ENCODE measurements at regions not wholly inside any gene's neighbourhood (a gene's known extent, or its start where the extent isn't known, plus 50 kb on each side); places are given as distances from the start of the nearest gene placed in this dataset.

- H3K4me3 ChIP-seq (ENCODE audit: low read depth, low read length), result no peak overlapping the region
- no peak for TF ChIP-seq CTCF (conservative IDR thresholded peaks at IDR 0.05; ENCODE audit: low read depth, low read length)
- DNase-seq (ENCODE audit: low read depth), result no peak
Measured at GRCh38 chr5:101687349-101687985, 608.6 kb downstream of the SLCO4C1 start.

GRCh38 chr5:101686536-101687157, 609.4 kb downstream of the SLCO4C1 start:
- TF ChIP-seq CTCF (conservative IDR thresholded peaks at IDR 0.05; ENCODE audit: low read depth, low read length), result no peak
- no peak overlapping the region for H3K4me3 ChIP-seq (ENCODE audit: low read depth, low read length)
- DNase-seq (ENCODE audit: low read depth), result no peak

- no peak overlapping the region for H3K4me3 ChIP-seq (ENCODE audit: low read depth, low read length)
- no peak for TF ChIP-seq CTCF (conservative IDR thresholded peaks at IDR 0.05; ENCODE audit: low read depth, low read length)
- peak; percentile 7 for DNase-seq (ENCODE audit: low read depth)
Measured at GRCh38 chr5:101679816-101680215, 616.3 kb downstream of the SLCO4C1 start.

GRCh38 chr5:101678481-101679193, 617.4 kb downstream of the SLCO4C1 start:
- TF ChIP-seq CTCF (conservative IDR thresholded peaks at IDR 0.05; ENCODE audit: low read depth, low read length), result peak; percentile 94
- peak; percentile 6 for DNase-seq (ENCODE audit: low read depth)

GRCh38 chr5:101677961-101678360, 618.1 kb downstream of the SLCO4C1 start:
- no peak overlapping the region for H3K4me3 ChIP-seq (ENCODE audit: low read depth, low read length)
- no peak for TF ChIP-seq CTCF (conservative IDR thresholded peaks at IDR 0.05; ENCODE audit: low read depth, low read length)
- DNase-seq (ENCODE audit: low read depth), result no peak

More at GRCh38 chr5:101678481-101679193, 617.4 kb downstream of the SLCO4C1 start:
- peak overlapping the region; percentile 16 for H3K4me3 ChIP-seq (ENCODE audit: low read depth, low read length)

- no peak for DNase-seq (ENCODE audit: low read depth)
- H3K4me3 ChIP-seq (ENCODE audit: low read depth, low read length), result no peak overlapping the region
- no peak for TF ChIP-seq CTCF (conservative IDR thresholded peaks at IDR 0.05; ENCODE audit: low read depth, low read length)
Measured at GRCh38 chr5:101676646-101677045, 619.4 kb downstream of the SLCO4C1 start.
